ENCODE measurements at regions not wholly inside any gene's neighbourhood (a gene's known extent, or its start where the extent isn't known, plus 50 kb on each side); places are given as distances from the start of the nearest gene placed in this dataset.

DNA sequence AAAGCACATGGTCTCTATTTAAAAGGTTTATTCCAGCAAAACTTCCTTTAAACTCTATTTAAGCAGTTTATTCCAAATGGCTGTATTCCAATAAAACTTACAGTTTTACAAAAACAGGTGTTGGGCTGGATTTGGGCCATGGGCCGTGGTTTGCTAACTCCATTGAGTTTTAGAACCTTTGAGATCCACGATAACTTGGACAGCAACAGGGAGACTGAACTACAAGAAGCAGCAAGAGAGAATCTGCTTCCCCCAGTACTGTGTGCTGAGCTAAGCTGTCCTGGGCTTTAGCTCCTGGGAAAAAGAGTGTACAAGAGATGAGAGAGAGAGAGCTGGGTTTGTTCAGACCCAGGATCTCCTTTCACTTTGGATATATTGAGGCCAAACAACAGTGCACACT lies 204.0 kb upstream of the CELF2 start (continued):
- TF ChIP-seq, protein P1, sequence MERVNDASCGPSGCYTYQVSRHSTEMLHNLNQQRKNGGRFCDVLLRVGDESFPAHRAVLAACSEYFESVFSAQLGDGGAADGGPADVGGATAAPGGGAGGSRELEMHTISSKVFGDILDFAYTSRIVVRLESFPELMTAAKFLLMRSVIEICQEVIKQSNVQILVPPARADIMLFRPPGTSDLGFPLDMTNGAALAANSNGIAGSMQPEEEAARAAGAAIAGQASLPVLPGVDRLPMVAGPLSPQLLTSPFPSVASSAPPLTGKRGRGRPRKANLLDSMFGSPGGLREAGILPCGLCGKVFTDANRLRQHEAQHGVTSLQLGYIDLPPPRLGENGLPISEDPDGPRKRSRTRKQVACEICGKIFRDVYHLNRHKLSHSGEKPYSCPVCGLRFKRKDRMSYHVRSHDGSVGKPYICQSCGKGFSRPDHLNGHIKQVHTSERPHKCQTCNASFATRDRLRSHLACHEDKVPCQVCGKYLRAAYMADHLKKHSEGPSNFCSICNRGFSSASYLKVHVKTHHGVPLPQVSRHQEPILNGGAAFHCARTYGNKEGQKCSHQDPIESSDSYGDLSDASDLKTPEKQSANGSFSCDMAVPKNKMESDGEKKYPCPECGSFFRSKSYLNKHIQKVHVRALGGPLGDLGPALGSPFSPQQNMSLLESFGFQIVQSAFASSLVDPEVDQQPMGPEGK (CRISPR knock-in tag; IDR thresholded peaks at IDR 0.05; ENCODE audit: borderline replicate concordance): no peak
- TF ChIP-seq GLIS3 (CRISPR knock-in tag; IDR thresholded peaks at IDR 0.05): no peak
- no peak for TF ChIP-seq TSHZ2 (CRISPR knock-in tag; IDR thresholded peaks at IDR 0.05)
- TF ChIP-seq ISL1 (CRISPR knock-in tag; IDR thresholded peaks at IDR 0.05): no peak
- no peak for TF ChIP-seq SNAI2 (CRISPR knock-in tag; IDR thresholded peaks at IDR 0.05)
- no peak for TF ChIP-seq RARB (CRISPR knock-in tag; IDR thresholded peaks at IDR 0.05)
- no peak for TF ChIP-seq ZC3H10 (CRISPR knock-in tag; IDR thresholded peaks at IDR 0.05)

DNA sequence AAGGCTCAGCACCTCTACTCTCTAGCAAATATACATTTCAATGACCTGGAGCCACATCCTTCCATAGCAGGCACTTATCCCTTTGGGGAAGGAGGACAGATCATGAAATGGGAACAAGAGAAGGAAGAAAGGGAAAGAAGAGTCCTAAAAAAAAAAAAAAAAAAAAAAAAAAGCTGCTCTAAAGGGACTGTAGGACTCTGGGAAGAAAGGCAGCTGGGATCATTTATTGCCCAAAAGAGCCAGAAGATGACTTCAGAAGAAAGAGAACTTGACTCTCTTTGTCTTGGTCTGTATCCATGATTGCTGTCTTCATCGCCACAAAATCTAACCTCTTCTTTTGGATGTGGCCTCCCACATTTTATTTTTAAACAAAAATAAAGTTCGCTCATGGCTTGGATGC lies 203.6 kb upstream of the CELF2 start:
- TF ChIP-seq ZNF8 (CRISPR knock-in tag; IDR thresholded peaks at IDR 0.05): no peak

DNA sequence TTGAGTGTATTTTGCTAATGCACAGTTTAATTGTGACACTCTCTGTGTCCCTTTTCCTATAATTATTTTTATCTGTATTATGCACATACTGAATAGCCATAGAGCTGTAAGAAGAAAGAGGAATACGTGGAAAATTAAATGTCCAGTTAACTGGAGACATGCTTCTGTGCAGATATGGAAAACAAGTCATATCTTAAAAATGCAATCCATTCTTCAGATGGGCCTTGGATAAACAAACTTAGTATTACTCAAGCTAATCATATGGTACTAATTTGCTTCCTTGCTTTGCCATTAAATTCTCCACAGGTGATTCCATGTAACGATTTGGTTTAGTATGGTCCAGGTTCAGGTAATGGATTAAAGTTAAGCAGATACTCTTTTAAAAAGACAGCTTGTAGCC lies 201.2 kb upstream of the CELF2 start:
- no peak for TF ChIP-seq TSHZ2 (CRISPR knock-in tag; IDR thresholded peaks at IDR 0.05)
- no peak for TF ChIP-seq ZFP30 (CRISPR knock-in tag; IDR thresholded peaks at IDR 0.05)
- TF ChIP-seq ESRRG (CRISPR knock-in tag; IDR thresholded peaks at IDR 0.05): no peak
- no peak for TF ChIP-seq TCF4 (CRISPR knock-in tag; IDR thresholded peaks at IDR 0.05; ENCODE audit: borderline replicate concordance)
- TF ChIP-seq BACH2 (CRISPR knock-in tag; IDR thresholded peaks at IDR 0.05; ENCODE audit: borderline replicate concordance): no peak
- no peak for TF ChIP-seq ZNF565 (CRISPR knock-in tag; conservative IDR thresholded peaks at IDR 0.05; ENCODE audit: low read depth)
- TF ChIP-seq ARNTL (CRISPR knock-in tag; IDR thresholded peaks at IDR 0.05; ENCODE audit: borderline replicate concordance, low read depth): no peak
- TF ChIP-seq TOX (CRISPR knock-in tag; IDR thresholded peaks at IDR 0.05; ENCODE audit: borderline replicate concordance): no peak
- no peak for TF ChIP-seq ISL1 (CRISPR knock-in tag; IDR thresholded peaks at IDR 0.05)
- TF ChIP-seq CSDC2 (CRISPR knock-in tag; IDR thresholded peaks at IDR 0.05): no peak
- TF ChIP-seq, protein P1 (CRISPR knock-in tag; IDR thresholded peaks at IDR 0.05; ENCODE audit: borderline replicate concordance): no peak
- TF ChIP-seq SNAI2 (CRISPR knock-in tag; IDR thresholded peaks at IDR 0.05): no peak
- TF ChIP-seq, protein P2, sequence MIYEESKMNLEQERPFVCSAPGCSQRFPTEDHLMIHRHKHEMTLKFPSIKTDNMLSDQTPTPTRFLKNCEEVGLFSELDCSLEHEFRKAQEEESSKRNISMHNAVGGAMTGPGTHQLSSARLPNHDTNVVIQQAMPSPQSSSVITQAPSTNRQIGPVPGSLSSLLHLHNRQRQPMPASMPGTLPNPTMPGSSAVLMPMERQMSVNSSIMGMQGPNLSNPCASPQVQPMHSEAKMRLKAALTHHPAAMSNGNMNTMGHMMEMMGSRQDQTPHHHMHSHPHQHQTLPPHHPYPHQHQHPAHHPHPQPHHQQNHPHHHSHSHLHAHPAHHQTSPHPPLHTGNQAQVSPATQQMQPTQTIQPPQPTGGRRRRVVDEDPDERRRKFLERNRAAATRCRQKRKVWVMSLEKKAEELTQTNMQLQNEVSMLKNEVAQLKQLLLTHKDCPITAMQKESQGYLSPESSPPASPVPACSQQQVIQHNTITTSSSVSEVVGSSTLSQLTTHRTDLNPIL (CRISPR knock-in tag; IDR thresholded peaks at IDR 0.05; ENCODE audit: low read depth): no peak
- no peak for TF ChIP-seq ZC3H10 (CRISPR knock-in tag; IDR thresholded peaks at IDR 0.05)
- TF ChIP-seq PPARA (CRISPR knock-in tag; IDR thresholded peaks at IDR 0.05; ENCODE audit: borderline replicate concordance): no peak
- no peak for TF ChIP-seq GLIS3 (CRISPR knock-in tag; IDR thresholded peaks at IDR 0.05)
- TF ChIP-seq ZNF70 (CRISPR knock-in tag; IDR thresholded peaks at IDR 0.05): no peak
- no peak for TF ChIP-seq CSRNP3 (CRISPR knock-in tag; IDR thresholded peaks at IDR 0.05)
- no peak for ATAC-seq

More for the DNA sequence above, 203.6 kb upstream of the CELF2 start:
- ATAC-seq: no peak
